ENCODE measurements at regions not wholly inside any gene's neighbourhood (a gene's known extent, or its start where the extent isn't known, plus 50 kb on each side); places are given as distances from the start of the nearest gene placed in this dataset.

- Histone ChIP-seq H3K27ac (replicated peaks in 1 of 4) (no peak overlapping the region), H3K27me3 (peaks cover 0 to 45% (median 0%) of the 10 kb centered on the region in 4 donors), H3K9me3 (peaks cover 0 to 9% (median 0%) of the 10 kb centered on the region in 4 donors), H3K36me3 (no peaks in the 10 kb centered on the region), H3K4me1 (no peaks in the 10 kb centered on the region), H3K4me3 (no peak overlapping the region)
- WGBS, result 66% methylated on average over 12 of the region's 12 CpGs
- TF ChIP-seq POLR2AphosphoS5 (IDR thresholded peaks at IDR 0.05), result no peak
- TF ChIP-seq POLR2A (IDR thresholded peaks at IDR 0.05; ENCODE audit: low read depth), result no peak
- TF ChIP-seq CTCF (IDR thresholded peaks at IDR 0.05), result no peak
- no peak for TF ChIP-seq EP300 (IDR thresholded peaks at IDR 0.05)
- intact Hi-C loops (cut with DNase I), result no loop called here
- no peak for DNase-seq (ENCODE audit: extremely low spot score)
These were observed 355.9 kb upstream of the AJAP1 start for GRCh38 chr1:4298361-4299083.

- WGBS, result 31% methylated on average over 8 of the region's 8 CpGs
- intact Hi-C loops (cut with DNase I), result no loop called here
- H3K27ac ChIP-seq (replicated peaks in 1 of 4), result no peak overlapping the region
- H3K27me3 ChIP-seq, result peaks cover 0 to 41% (median 0%) of the 10 kb centered on the region in 4 donors
- no peaks in the 10 kb centered on the region for H3K4me1 ChIP-seq
- peaks cover 0 to 9% (median 0%) of the 10 kb centered on the region in 4 donors for H3K9me3 ChIP-seq
- no peak for DNase-seq (ENCODE audit: extremely low spot score)
- no peaks in the 10 kb centered on the region for H3K36me3 ChIP-seq
- no peak overlapping the region for H3K4me3 ChIP-seq
- no peak for TF ChIP-seq CTCF (IDR thresholded peaks at IDR 0.05)
- no peak for TF ChIP-seq POLR2AphosphoS5 (IDR thresholded peaks at IDR 0.05)
- TF ChIP-seq EP300 (IDR thresholded peaks at IDR 0.05), result no peak
- TF ChIP-seq POLR2A (IDR thresholded peaks at IDR 0.05; ENCODE audit: low read depth), result no peak
These were observed 353.4 kb upstream of the AJAP1 start for GRCh38 chr1:4301007-4301406.

GRCh38 chr1:4303303-4303702 lies 351.1 kb upstream of the AJAP1 start:
- Histone ChIP-seq H3K27ac (replicated peaks in 1 of 4) (no peak overlapping the region), H3K9me3 (peaks cover 0 to 9% (median 0%) of the 10 kb centered on the region in 4 donors), H3K36me3 (no peaks in the 10 kb centered on the region), H3K27me3 (peaks cover 0 to 41% (median 0%) of the 10 kb centered on the region in 4 donors), H3K4me3 (no peak overlapping the region), H3K4me1 (no peaks in the 10 kb centered on the region)
- no peak for TF ChIP-seq CTCF (IDR thresholded peaks at IDR 0.05)
- no peak for TF ChIP-seq POLR2AphosphoS5 (IDR thresholded peaks at IDR 0.05)
- TF ChIP-seq POLR2A (IDR thresholded peaks at IDR 0.05; ENCODE audit: low read depth), result no peak
- no peak for TF ChIP-seq EP300 (IDR thresholded peaks at IDR 0.05)
- DNase-seq (ENCODE audit: extremely low spot score), result no peak
- 90% methylated on average over 5 of the region's 9 CpGs for WGBS
- intact Hi-C loops (cut with DNase I), result no loop called here

- H3K36me3 ChIP-seq, result no peaks in the 10 kb centered on the region
- 81% methylated on average over 6 of the region's 6 CpGs for WGBS
- H3K4me1 ChIP-seq, result no peaks in the 10 kb centered on the region
- no peak overlapping the region for H3K27ac ChIP-seq (replicated peaks in 1 of 4)
- no peak for DNase-seq (ENCODE audit: extremely low spot score)
- intact Hi-C loops (cut with DNase I), result no loop called here
- no peak for TF ChIP-seq POLR2A (IDR thresholded peaks at IDR 0.05; ENCODE audit: low read depth)
- TF ChIP-seq CTCF (IDR thresholded peaks at IDR 0.05), result no peak
- TF ChIP-seq EP300 (IDR thresholded peaks at IDR 0.05), result no peak
- no peak for TF ChIP-seq POLR2AphosphoS5 (IDR thresholded peaks at IDR 0.05)
- H3K27me3 ChIP-seq, result peaks cover 0 to 43% (median 0%) of the 10 kb centered on the region in 4 donors
- no peak overlapping the region for H3K4me3 ChIP-seq
- H3K9me3 ChIP-seq, result peaks cover 0 to 9% (median 0%) of the 10 kb centered on the region in 4 donors
These were observed 348.7 kb upstream of the AJAP1 start for GRCh38 chr1:4305526-4306301.
